Fibroblast of lung (primary cell): ENCODE measurements at regions not wholly inside any gene's neighbourhood (a gene's known extent, or its start where the extent isn't known, plus 50 kb on each side); places are given as distances from the start of the nearest gene placed in this dataset.

Experiments used
- EZH2 ChIP-seq: IDR thresholded peaks from 2 replicates; pipeline ENCODE4 v1.5.1; 2012; ENCODE audit warnings: low read length, control low read depth, mild to moderate bottlenecking; ENCODE audit errors: missing control alignments
- TF ChIP-seq, protein P1 (sequence below), 2 donors: IDR thresholded peaks in 1 of 2; conservative IDR thresholded peaks in 1 of 2; 1 replicate in 1 of 2; 2 replicates in 1 of 2; pipeline ENCODE4 v1.5.1; 2011 to 2012; ENCODE audit warnings: low read length in 2 of 2, control low read depth in 1 of 2, inconsistent platforms in 1 of 2, low read depth in 1 of 2, mild to moderate bottlenecking in 1 of 2

DNA sequence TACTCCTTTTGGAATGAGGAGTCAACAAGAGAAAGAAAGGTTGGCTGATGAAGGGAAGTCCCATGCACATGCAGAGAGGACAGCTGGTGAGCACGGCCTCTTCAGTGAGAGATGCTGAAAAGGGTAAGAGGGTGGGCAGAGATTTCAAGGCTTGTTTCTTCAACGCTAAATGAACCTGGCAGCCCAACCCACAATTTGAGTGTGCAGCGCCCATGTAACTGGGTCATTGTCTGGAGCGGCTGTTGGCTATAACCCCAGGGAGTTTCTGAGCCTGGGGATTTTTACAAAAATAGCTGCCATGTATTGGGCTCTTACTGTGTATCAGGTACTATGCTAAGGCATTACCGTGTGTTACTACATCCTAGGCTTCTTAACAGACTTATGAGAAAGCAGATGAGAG lies 594.1 kb downstream of the ETS1 start:
- TF ChIP-seq, protein P1, sequence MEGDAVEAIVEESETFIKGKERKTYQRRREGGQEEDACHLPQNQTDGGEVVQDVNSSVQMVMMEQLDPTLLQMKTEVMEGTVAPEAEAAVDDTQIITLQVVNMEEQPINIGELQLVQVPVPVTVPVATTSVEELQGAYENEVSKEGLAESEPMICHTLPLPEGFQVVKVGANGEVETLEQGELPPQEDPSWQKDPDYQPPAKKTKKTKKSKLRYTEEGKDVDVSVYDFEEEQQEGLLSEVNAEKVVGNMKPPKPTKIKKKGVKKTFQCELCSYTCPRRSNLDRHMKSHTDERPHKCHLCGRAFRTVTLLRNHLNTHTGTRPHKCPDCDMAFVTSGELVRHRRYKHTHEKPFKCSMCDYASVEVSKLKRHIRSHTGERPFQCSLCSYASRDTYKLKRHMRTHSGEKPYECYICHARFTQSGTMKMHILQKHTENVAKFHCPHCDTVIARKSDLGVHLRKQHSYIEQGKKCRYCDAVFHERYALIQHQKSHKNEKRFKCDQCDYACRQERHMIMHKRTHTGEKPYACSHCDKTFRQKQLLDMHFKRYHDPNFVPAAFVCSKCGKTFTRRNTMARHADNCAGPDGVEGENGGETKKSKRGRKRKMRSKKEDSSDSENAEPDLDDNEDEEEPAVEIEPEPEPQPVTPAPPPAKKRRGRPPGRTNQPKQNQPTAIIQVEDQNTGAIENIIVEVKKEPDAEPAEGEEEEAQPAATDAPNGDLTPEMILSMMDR (conservative IDR thresholded peaks at IDR 0.05 in 1 of 2, IDR thresholded peaks at IDR 0.05 in 1 of 2; ENCODE audit: low read depth in 1 of 2, low read length in 2 of 2) = no peak
- TF ChIP-seq EZH2 = no peak
